ENCODE measurements at regions not wholly inside any gene's neighbourhood (a gene's known extent, or its start where the extent isn't known, plus 50 kb on each side); places are given as distances from the start of the nearest gene placed in this dataset.
"Not testable (repeated sequence)": the region's sequence is repeated elsewhere in the genome, so short reads cannot be mapped to it uniquely, and the experiment has no call there.

- TF ChIP-seq, protein P1, sequence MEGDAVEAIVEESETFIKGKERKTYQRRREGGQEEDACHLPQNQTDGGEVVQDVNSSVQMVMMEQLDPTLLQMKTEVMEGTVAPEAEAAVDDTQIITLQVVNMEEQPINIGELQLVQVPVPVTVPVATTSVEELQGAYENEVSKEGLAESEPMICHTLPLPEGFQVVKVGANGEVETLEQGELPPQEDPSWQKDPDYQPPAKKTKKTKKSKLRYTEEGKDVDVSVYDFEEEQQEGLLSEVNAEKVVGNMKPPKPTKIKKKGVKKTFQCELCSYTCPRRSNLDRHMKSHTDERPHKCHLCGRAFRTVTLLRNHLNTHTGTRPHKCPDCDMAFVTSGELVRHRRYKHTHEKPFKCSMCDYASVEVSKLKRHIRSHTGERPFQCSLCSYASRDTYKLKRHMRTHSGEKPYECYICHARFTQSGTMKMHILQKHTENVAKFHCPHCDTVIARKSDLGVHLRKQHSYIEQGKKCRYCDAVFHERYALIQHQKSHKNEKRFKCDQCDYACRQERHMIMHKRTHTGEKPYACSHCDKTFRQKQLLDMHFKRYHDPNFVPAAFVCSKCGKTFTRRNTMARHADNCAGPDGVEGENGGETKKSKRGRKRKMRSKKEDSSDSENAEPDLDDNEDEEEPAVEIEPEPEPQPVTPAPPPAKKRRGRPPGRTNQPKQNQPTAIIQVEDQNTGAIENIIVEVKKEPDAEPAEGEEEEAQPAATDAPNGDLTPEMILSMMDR (conservative IDR thresholded peaks at IDR 0.05 in 1 of 2, IDR thresholded peaks at IDR 0.05 in 1 of 2; ENCODE audit: low read depth in 1 of 2, low read length in 2 of 2), result no peak
- TF ChIP-seq EZH2 (IDR thresholded peaks at IDR 0.05; ENCODE audit: low read length, missing control alignments), result no peak
- H3K27ac ChIP-seq (ENCODE audit: insufficient read depth, low read length), result no peak overlapping the region
- no peaks in the 10 kb centered on the region for H4K20me1 ChIP-seq (ENCODE audit: control insufficient read depth, extremely low read depth, insufficient read depth, low read length)
- H3K4me1 ChIP-seq (ENCODE audit: control insufficient read depth, extremely low read depth, insufficient read depth, low read length), result no peaks in the 10 kb centered on the region
- no peak for DNase-seq (ENCODE audit: low read depth in 2 of 2)
- H3K36me3 ChIP-seq (ENCODE audit: control insufficient read depth, insufficient read depth, low read length), result no peaks in the 10 kb centered on the region
- no peaks in the 10 kb centered on the region for H3K9me3 ChIP-seq (ENCODE audit: control insufficient read depth, insufficient read depth, low read depth, low read length)
- no peak overlapping the region for H3K9ac ChIP-seq (ENCODE audit: insufficient read depth, low read length)
- no peaks in the 10 kb centered on the region for H3K79me2 ChIP-seq (ENCODE audit: control insufficient read depth, insufficient read depth, low read length)
- H3K4me3 ChIP-seq (replicated peaks in 1 of 4; ENCODE audit: control extremely low read depth in 1 of 4, insufficient read depth in 1 of 4, low read depth in 3 of 4, low read length in 4 of 4), result no peak overlapping the region
- no peak overlapping the region for H2AFZ ChIP-seq (ENCODE audit: low read length)
- H3K27me3 ChIP-seq (ENCODE audit: control insufficient read depth, insufficient read depth, low read length), result no peaks in the 10 kb centered on the region
- no peak overlapping the region for H3K4me2 ChIP-seq (ENCODE audit: extremely low read depth, insufficient read depth, low read length)
Observed at GRCh38 chrX:44775726-44776125, 68.1 kb upstream of the DUSP21 start.

DNA sequence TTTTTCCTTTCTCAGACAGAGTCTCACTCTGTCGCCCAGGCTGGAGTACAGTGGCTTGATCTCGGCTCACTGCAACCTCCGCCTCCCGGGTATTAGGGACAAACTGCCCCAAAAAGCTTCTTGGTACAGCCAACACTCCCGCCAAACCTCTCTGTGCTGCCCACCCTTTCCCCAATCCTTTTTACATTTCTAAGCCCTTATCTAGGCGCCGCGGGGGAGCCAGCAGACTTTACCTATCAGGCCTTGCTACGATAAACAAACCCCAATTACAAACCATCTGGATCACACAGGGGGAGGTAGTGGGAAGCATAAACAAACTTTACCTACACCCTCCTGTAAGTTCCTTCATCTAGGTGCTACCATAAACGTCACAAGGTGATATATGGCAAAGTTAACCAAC lies 69.8 kb upstream of the DUSP21 start:
- H3K36me3 ChIP-seq (ENCODE audit: control insufficient read depth, insufficient read depth, low read length); DNase-seq (ENCODE audit: low read depth in 2 of 2); H3K4me2 ChIP-seq (ENCODE audit: extremely low read depth, insufficient read depth, low read length); H2AFZ ChIP-seq (ENCODE audit: low read length); H3K9ac ChIP-seq (ENCODE audit: insufficient read depth, low read length); H3K4me3 ChIP-seq (replicated peaks in 1 of 4; ENCODE audit: control extremely low read depth in 1 of 4, insufficient read depth in 1 of 4, low read depth in 3 of 4, low read length in 4 of 4); H3K9me3 ChIP-seq (ENCODE audit: control insufficient read depth, insufficient read depth, low read depth, low read length); H3K4me1 ChIP-seq (ENCODE audit: control insufficient read depth, extremely low read depth, insufficient read depth, low read length); H3K27me3 ChIP-seq (ENCODE audit: control insufficient read depth, insufficient read depth, low read length); H3K27ac ChIP-seq (ENCODE audit: insufficient read depth, low read length); H3K79me2 ChIP-seq (ENCODE audit: control insufficient read depth, insufficient read depth, low read length); H4K20me1 ChIP-seq (ENCODE audit: control insufficient read depth, extremely low read depth, insufficient read depth, low read length): not testable (repeated sequence)

DNA sequence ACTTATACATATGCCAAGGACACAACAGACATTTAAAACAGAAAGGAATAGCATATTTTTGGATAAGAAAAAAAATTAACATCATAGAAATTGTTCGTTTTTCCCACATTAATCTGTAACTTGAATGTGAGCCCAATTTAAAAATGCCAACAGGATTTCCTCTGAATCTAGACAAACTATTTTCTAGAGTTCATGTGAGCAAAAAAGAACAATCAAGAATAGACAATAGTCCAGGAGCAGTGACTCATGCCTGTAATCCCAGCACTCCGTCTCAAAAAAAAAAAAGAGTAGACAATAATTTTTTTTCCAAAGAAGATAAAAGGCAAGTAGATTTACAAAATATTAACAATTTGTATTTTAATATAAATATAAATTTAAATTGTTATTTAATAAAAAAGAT lies 73.7 kb upstream of the DUSP21 start:
- Histone ChIP-seq H2AFZ (ENCODE audit: low read length) (no peak overlapping the region), H3K36me3 (ENCODE audit: control insufficient read depth, insufficient read depth, low read length) (no peaks in the 10 kb centered on the region), H3K4me2 (ENCODE audit: extremely low read depth, insufficient read depth, low read length) (no peak overlapping the region), H4K20me1 (ENCODE audit: control insufficient read depth, extremely low read depth, insufficient read depth, low read length) (no peaks in the 10 kb centered on the region), H3K9ac (ENCODE audit: insufficient read depth, low read length) (no peak overlapping the region), H3K4me1 (ENCODE audit: control insufficient read depth, extremely low read depth, insufficient read depth, low read length) (no peaks in the 10 kb centered on the region), H3K4me3 (replicated peaks in 1 of 4; ENCODE audit: control extremely low read depth in 1 of 4, insufficient read depth in 1 of 4, low read depth in 3 of 4, low read length in 4 of 4) (no peak overlapping the region), H3K79me2 (ENCODE audit: control insufficient read depth, insufficient read depth, low read length) (no peaks in the 10 kb centered on the region), H3K27ac (ENCODE audit: insufficient read depth, low read length) (no peak overlapping the region), H3K9me3 (ENCODE audit: control insufficient read depth, insufficient read depth, low read depth, low read length) (no peaks in the 10 kb centered on the region), H3K27me3 (ENCODE audit: control insufficient read depth, insufficient read depth, low read length) (no peaks in the 10 kb centered on the region)
- no peak for DNase-seq (ENCODE audit: low read depth in 2 of 2)
- no peak for TF ChIP-seq EZH2 (IDR thresholded peaks at IDR 0.05; ENCODE audit: low read length, missing control alignments)
- TF ChIP-seq, protein P1 (conservative IDR thresholded peaks at IDR 0.05 in 1 of 2, IDR thresholded peaks at IDR 0.05 in 1 of 2; ENCODE audit: low read depth in 1 of 2, low read length in 2 of 2), result no peak

- Histone ChIP-seq H3K79me2 (ENCODE audit: control insufficient read depth, insufficient read depth, low read length) (no peaks in the 10 kb centered on the region), H3K9ac (ENCODE audit: insufficient read depth, low read length) (no peak overlapping the region), H3K4me3 (replicated peaks in 1 of 4; ENCODE audit: control extremely low read depth in 1 of 4, insufficient read depth in 1 of 4, low read depth in 3 of 4, low read length in 4 of 4) (no peak overlapping the region), H4K20me1 (ENCODE audit: control insufficient read depth, extremely low read depth, insufficient read depth, low read length) (no peaks in the 10 kb centered on the region), H3K4me1 (ENCODE audit: control insufficient read depth, extremely low read depth, insufficient read depth, low read length) (no peaks in the 10 kb centered on the region), H3K9me3 (ENCODE audit: control insufficient read depth, insufficient read depth, low read depth, low read length) (no peaks in the 10 kb centered on the region), H3K4me2 (ENCODE audit: extremely low read depth, insufficient read depth, low read length) (no peak overlapping the region), H2AFZ (ENCODE audit: low read length) (no peak overlapping the region), H3K27ac (ENCODE audit: insufficient read depth, low read length) (no peak overlapping the region), H3K36me3 (ENCODE audit: control insufficient read depth, insufficient read depth, low read length) (no peaks in the 10 kb centered on the region), H3K27me3 (ENCODE audit: control insufficient read depth, insufficient read depth, low read length) (no peaks in the 10 kb centered on the region)
- TF ChIP-seq, protein P1 (conservative IDR thresholded peaks at IDR 0.05 in 1 of 2, IDR thresholded peaks at IDR 0.05 in 1 of 2; ENCODE audit: low read depth in 1 of 2, low read length in 2 of 2), result no peak
- no peak for TF ChIP-seq EZH2 (IDR thresholded peaks at IDR 0.05; ENCODE audit: low read length, missing control alignments)
- DNase-seq (ENCODE audit: low read depth in 2 of 2), result no peak
Observed at GRCh38 chrX:44767308-44767707, 76.5 kb upstream of the DUSP21 start.

All from fibroblast of lung (primary cell).